HCEC 1CT (cell line): ENCODE measurements at regions not wholly inside any gene's neighbourhood (a gene's known extent, or its start where the extent isn't known, plus 50 kb on each side); places are given as distances from the start of the nearest gene placed in this dataset.

Experiments used
- DNase-seq: peaks from one replicate; pipeline ENCODE4 v3.0.0-alpha.2; 2017

- DNase-seq: peak; percentile 97
Observed at GRCh38 chr6:140857739-140858380, 1274.9 kb upstream of the GJE1 start.

GRCh38 chr6:140855520-140855919 lies 1277.2 kb upstream of the GJE1 start:
- peak; percentile 24 for DNase-seq

GRCh38 chr6:140854318-140854717 lies 1278.4 kb upstream of the GJE1 start:
- no peak for DNase-seq

- DNase-seq: peak; percentile 82
Observed at GRCh38 chr6:140850438-140850837, 1282.3 kb upstream of the GJE1 start.

GRCh38 chr6:140849456-140849855 lies 1283.3 kb upstream of the GJE1 start:
- DNase-seq: no peak

GRCh38 chr6:140847262-140847645 lies 1285.5 kb upstream of the GJE1 start:
- no peak for DNase-seq

GRCh38 chr6:140846503-140847261 lies 1286.0 kb upstream of the GJE1 start:
- peak; percentile 81 for DNase-seq

- DNase-seq: no peak
Observed at GRCh38 chr6:140845701-140846100, 1287.0 kb upstream of the GJE1 start.

GRCh38 chr6:140844167-140844566 lies 1288.6 kb upstream of the GJE1 start:
- no peak for DNase-seq

- DNase-seq: no peak
Observed at GRCh38 chr6:140833408-140833807, 1299.3 kb upstream of the GJE1 start.

GRCh38 chr6:140830666-140831065 lies 1302.1 kb upstream of the GJE1 start:
- DNase-seq: no peak

- no peak for DNase-seq
Observed at GRCh38 chr6:140828856-140829255, 1303.9 kb upstream of the GJE1 start.

- DNase-seq: no peak
Observed at GRCh38 chr6:140827593-140827992, 1305.1 kb upstream of the GJE1 start.

- DNase-seq: no peak
Observed at GRCh38 chr6:140825731-140826130, 1307.0 kb upstream of the GJE1 start.

GRCh38 chr6:140824595-140824994 lies 1308.1 kb upstream of the GJE1 start:
- DNase-seq: no peak

- DNase-seq: no peak
Observed at GRCh38 chr6:140821196-140821595, 1311.5 kb upstream of the GJE1 start.

- no peak for DNase-seq
Observed at GRCh38 chr6:140817176-140817575, 1315.5 kb upstream of the GJE1 start.

GRCh38 chr6:140816681-140817080 lies 1316.0 kb upstream of the GJE1 start:
- DNase-seq: no peak

GRCh38 chr6:140812636-140813035 lies 1320.1 kb upstream of the GJE1 start:
- DNase-seq: no peak

- DNase-seq: no peak
Observed at GRCh38 chr6:140811642-140812041, 1321.1 kb upstream of the GJE1 start.

- no peak for DNase-seq
Observed at GRCh38 chr6:140809694-140810101, 1323.0 kb upstream of the GJE1 start.

- DNase-seq: peak; percentile 15
Observed at GRCh38 chr6:140806431-140806830, 1326.3 kb upstream of the GJE1 start.

- DNase-seq: no peak
Observed at GRCh38 chr6:140794544-140794943, 1338.2 kb upstream of the GJE1 start.

- no peak for DNase-seq
Observed at GRCh38 chr6:140790109-140790508, 1342.6 kb upstream of the GJE1 start.

- no peak for DNase-seq
Observed at GRCh38 chr6:140789466-140789865, 1343.3 kb upstream of the GJE1 start.
